ENCODE measurements at regions not wholly inside any gene's neighbourhood (a gene's known extent, or its start where the extent isn't known, plus 50 kb on each side); places are given as distances from the start of the nearest gene placed in this dataset.
"Not testable (repeated sequence)": the region's sequence is repeated elsewhere in the genome, so short reads cannot be mapped to it uniquely, and the experiment has no call there.

DNA sequence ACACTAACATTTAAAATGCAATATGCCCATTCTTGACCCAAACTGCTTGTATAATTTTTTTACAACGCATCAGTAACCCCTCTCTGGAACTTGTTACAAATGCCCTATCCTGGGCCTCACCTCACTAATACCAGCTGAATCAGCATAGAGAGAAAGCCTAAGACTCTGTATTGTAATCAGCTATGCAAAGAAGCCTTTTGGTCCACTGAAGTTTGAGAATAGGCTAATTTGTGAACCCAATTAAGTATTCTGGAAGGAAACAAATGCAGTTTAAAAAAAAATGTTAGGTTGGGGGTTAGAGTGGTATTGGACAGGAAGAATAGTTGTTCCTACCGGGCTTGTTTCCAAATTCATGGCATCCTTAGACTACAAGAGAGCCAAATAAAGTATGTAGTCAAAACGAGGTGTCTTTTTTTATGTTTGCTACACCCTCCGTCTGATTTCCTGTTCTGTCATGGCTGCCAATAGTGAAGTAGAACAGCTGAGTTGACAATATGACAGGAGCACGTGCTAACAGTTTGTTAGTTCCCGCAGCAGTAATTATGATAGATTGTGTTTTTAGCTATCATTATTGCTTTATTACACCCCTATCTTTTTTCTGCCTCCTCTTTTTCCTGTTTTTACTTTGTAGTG is 1048.7 kb upstream of the NUDT12 start:
- no peak overlapping the region for H3K4me3 ChIP-seq (ENCODE audit: low read depth, low read length)

DNA sequence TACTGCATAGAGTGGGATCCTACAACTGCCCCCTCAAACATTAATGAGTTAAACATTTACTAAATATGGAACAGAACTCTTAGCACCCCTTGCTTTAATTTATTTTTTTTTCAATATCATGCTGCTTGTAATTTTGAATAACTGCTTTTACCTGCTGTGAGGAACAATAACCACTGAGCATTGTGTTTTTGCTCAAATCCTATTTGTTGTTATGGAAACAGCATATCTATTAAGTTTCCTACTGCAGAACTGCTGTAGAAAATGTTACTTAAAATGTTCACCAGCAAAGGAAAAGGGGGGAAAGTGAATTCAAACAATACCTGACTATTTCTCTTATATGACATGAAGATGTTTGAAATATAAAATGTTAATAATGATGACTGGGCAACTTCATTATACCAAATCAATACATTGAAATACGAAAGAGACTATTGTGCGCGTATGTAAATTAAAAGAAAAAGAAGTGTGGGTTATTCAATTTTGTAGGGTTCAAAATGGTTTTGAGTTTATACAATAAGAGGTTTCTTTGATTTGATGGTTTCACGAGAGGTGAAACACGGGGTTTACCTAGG is 1043.8 kb upstream of the NUDT12 start:
- no peak overlapping the region for H3K4me3 ChIP-seq (ENCODE audit: low read depth, low read length)

DNA sequence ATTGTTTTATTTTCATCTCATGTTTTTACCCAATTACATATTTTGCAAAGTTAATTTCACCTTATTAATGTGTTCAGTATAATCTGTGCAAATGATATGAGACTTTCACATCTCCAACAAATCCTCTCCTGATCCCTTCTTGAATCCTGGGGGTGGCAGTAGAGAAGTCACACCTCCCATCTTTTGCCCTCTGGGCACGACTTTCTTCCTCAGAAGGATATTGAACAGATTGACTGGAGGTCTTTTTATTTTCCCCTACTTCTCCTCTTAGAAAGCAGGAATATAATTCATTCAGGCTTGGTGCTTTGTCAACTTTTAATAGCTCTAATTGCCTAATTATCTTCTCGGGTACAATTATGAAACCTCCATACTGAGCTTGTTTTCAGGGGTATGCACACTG is 1037.1 kb upstream of the NUDT12 start:
- no peak overlapping the region for H3K4me3 ChIP-seq (ENCODE audit: low read depth, low read length)

DNA sequence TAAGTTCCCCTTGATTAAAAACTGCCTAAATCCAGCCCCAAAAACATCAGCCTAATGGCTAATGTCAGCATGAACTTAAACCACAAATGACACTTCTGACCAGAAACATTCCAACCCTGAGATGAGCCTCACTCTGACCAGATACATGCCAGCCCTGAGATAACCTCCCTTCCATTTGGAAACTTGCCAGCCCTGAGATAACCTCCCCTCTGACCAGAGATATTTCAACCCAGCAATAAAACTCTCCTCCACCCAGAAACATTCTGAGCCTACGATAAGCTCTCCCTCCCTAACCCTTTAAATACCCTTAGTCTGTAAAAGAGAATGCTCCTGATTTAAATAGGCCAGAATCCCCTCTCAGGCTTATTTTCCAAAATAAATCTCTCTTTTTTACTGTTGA is 1035.7 kb upstream of the NUDT12 start:
- H3K4me3 ChIP-seq (ENCODE audit: low read depth, low read length), result no peak overlapping the region

DNA sequence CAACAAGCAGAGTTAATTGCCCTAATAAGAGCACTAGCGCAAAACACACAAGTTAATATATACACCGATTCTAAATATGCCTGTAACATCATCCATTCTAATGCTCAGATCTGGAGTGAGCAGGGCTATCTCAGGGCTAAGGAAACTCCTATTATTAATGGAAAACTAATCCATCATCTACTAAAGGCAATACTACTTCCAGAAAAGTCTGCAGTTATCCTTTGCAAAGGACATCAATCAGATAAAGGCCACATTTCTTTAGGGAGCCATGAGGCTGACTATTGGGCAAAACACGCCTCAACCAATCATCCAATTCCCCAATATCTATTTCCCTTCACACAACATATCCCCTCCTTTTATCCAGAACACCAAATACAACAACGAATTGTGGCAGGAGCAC is 1032.3 kb upstream of the NUDT12 start:
- H3K4me3 ChIP-seq (ENCODE audit: low read depth, low read length), result no peak overlapping the region

DNA sequence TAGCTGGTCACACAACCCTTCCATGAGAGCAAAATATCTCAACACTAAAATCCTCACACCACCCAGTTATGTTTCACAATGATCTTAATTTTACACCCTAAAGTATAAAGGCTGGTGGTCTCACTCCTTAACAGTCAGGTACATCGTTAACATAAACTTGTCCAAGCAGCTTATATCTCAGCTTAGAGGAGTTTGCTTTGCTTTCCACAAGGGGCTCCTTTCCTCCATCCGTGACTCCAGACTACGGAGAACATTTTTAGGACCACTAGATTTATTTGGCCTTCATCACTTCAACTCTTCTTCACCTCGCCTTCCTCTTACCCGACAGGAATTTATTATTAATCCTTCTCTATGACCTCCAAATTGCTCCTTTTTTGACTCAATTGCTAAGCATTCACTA is 1014.1 kb upstream of the NUDT12 start:
- no peak overlapping the region for H3K4me3 ChIP-seq (ENCODE audit: low read depth, low read length)

DNA sequence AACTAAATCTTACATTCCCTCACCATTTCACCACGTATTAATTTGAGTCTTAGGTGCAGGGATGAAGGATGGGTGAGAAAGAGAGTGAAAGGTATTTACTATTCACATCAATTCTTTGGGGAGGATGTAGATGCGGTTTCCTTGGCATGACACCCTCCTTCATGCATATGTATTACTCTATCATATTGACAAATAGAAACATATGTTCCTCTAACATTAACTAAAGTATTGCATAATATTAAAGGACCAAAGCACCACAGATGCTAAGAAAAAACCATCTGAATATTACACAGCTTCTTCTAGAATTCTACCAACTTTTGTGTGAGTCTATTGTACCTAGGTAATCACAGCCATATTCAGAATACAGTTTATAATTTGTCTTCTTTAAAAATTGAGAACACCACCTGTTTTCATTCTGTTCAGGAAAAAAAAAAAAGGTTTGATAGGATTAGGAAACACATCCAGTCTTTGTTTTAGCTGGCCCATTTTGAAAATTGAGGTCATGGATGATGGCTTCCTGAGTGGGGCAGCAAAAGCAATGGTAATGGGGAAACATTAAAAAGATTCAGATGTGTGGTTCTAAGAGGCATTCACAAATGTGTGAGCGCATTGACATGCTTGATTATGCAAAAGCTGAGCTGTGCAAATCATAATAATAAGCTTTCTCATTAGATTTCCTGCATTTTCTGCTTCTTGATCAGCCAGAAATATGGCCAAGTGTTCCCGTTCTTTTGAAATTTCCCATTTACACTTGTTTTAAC is 1011.5 kb upstream of the NUDT12 start:
- no peak overlapping the region for H3K4me3 ChIP-seq (ENCODE audit: low read depth, low read length)

DNA sequence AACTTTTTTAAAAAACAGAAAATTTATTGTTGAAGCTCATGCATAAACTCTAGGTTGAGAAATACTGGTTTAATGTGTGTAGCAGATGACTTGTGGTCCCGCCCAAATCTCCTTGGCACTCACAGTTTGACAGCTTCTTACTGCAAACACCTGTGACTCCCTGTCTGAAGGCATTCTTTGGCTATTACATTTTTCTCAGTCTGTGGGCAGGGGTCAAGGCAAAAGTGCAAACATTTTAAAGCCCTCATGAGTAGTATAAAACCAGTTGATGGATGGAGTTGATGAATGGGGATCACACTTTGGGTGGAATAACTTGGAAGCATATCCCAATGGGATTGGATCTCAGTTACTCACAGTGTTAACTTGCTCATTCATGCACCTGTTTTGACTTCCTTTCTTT is 1007.0 kb upstream of the NUDT12 start:
- no peak overlapping the region for H3K4me3 ChIP-seq (ENCODE audit: low read depth, low read length)

DNA sequence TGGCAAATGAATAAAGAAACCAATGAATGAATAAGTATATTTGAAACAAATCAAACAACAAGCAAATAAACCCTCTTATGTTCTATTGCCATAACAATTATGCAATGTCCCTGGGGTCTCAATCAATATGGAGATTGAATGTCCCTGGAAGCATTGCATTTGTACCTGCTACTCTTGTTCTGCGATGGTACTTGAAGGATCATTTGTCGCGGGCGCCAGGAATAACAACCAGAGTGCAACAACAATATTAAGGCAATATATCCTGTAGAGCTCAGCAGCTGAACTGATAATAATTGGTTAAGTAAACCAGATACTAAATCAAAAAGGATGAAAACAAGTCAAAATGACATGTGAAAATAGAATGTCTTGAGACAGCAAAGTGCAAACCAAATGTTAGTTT is 1001.9 kb upstream of the NUDT12 start:
- no peak overlapping the region for H3K4me3 ChIP-seq (ENCODE audit: low read depth, low read length)

DNA sequence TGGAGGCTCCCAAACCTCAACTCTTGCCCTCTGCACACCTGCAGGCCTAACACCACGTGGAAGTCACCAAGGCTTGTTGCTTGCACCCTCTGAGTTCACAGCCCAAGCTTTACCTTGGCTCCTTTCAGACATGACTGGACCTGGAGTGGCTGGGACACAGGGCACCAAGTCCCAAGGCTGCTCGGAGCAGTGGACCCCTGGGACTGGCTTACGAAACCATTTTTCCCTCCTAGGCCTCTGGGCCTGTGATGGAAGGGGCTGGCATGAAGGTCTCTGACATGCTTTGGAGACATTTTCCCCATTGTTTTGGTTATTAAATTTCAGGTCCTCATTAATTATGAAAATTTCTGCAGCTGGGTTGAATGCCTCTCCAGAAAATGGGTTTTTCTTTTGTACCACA is 994.4 kb upstream of the NUDT12 start:
- no peak overlapping the region for H3K4me3 ChIP-seq (ENCODE audit: low read depth, low read length)

DNA sequence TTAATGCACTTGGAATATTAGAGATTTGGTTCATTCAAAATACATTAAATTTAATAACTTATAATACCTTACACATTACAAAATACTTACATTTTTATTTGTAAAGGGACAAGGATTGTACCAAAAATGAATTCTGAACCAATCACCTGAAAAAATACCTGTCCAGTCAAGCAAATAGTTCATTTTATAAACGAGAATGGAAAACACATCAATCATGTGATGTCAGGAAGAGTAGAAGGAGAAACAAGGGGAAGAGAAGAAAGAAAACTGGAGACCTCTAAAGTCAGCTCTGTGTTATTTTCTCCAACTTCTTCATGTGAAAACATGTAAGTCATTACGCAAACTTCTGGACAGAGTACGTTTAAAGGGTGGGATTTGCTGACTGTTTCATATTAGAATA is 989.0 kb upstream of the NUDT12 start:
- H3K4me3 ChIP-seq (ENCODE audit: low read depth, low read length), result no peak overlapping the region

DNA sequence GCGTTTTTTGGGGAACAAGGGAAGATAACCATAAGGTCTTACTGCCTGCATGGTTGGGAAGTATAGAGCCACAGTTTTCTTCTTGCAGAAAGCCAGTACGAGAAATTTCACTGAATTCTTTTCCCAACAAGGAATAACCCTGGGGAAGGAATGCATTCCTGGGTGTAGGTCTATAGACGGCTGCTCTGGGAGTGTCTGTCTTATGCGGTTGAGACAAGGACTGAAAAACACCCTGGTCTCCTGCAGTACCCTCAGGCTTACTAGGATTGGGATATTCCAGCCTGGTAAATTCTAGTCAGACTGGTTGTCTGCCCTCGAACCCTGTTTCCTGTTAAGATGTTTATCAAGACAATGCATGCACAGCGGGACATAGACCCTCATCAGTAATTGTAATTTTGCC is 984.3 kb upstream of the NUDT12 start:
- not testable (repeated sequence) for H3K4me3 ChIP-seq (ENCODE audit: low read depth, low read length)

DNA sequence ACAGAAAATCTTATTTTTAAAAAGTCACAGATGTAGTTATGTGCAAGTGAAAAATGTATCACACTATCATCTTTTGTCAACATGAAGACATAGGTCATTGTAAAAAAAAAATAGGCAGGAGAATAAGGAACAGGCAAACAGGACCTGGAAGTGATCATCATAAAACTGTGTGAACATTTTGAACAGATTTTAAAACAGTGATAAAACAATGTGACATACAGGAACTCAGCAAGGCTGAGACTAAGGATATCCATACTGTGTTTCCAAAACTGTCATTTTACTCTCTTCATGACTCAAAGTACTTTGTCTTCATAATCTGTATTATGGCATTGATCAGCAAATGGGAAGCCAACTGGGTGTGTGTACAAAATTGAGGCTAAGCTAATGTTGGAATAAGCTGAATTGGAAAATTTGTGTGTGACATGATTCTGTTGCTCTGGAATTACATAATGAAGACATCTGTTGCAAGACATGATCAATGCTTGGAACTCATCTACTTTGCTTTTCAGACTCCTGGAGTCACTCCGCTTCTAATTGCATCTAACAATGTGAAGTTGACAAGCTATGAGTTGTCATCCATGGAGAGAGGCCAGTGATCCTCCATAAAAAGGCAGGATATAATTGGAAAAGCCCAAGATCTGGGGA is 978.7 kb upstream of the NUDT12 start:
- H3K4me3 ChIP-seq (ENCODE audit: low read depth, low read length), result no peak overlapping the region

DNA sequence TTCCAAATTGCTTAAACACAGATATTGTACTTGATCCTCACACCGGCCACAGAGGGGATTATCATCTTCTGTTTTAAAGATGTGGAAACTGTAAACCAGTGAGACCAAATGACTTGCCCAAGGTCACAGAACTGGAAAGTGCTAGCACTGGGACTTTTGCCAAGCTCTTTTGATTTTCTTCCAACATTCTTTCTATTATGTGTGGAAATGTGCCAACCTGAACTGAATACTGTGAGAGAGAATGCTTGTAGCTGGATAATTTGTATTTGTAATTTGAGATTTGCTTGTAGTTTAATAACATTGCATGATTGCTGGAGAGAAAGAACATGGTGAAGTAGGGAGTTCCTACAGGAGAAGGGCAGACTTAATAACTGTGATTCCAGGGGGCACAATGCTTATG is 977.9 kb upstream of the NUDT12 start:
- H3K4me3 ChIP-seq (ENCODE audit: low read depth, low read length), result no peak overlapping the region

DNA sequence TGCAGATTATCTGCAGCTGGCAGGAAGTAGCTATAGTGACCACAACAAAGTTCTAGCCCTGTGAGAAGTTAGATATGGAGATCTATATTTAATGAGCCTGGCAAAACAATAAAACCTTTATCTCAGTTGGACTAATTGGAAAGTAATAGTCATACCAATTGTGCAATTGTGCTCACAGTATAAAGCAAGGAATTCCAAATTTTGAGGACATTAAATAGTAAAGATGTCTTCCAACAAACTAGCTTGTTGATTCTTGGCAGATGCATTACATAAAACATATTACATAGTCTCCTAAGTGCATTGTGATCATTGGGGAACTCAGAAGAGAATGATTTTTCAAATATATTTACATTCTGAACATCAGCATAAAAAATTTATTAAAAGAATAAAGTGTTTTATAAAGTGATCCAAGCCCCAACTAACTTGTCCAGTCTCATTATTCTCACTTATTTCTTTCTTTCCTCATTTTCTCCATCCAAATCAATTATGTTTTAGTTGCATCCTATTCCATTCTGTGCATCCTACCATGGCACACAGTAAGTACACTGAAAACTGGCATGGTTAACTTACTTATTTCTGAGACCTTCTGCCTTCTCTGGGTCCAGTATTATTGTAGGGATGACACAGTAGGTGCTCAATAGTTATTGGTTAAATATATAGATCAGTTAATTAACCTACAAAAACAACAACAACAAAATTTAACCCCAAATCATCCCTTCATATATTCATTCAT is 977.2 kb upstream of the NUDT12 start:
- no peak overlapping the region for H3K4me3 ChIP-seq (ENCODE audit: low read depth, low read length)

DNA sequence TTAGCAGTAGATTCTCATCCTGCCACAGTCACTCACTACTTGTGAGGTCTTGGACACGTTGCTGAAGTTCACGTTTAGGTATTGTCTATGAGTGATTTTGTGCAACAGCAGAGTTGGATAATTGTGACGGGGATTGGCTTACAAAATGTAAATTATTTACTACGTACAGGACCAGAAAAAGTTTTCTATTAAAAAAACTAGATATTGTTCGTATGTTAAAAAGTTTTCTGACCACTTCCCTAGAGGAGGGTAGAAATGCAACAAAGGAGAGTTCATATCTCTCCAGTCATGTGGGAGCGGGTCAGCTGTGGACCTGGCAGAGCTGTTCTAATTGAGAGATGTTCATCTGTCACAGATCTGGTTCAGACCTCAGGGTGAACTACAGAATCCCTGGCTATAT is 976.1 kb upstream of the NUDT12 start:
- no peak overlapping the region for H3K4me3 ChIP-seq (ENCODE audit: low read depth, low read length)

DNA sequence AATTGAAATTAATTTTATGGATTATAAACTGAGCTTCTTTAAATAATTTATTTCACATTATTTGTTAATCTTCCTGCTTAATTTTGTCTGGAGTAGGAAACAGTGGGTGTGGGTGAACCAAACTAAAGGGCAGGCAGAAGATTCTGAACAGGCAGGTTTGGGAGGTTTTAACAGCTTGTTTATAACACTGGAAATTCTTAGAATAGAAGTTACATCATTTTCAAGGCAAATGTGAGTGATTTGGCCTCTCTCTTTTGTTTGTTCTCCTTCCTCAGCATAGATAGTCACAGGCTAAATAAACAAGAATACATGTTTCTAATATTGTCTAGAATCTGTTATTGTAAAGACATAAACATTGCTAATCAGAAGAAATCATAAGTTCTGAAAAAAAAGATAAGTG is 970.9 kb upstream of the NUDT12 start:
- no peak overlapping the region for H3K4me3 ChIP-seq (ENCODE audit: low read depth, low read length)

DNA sequence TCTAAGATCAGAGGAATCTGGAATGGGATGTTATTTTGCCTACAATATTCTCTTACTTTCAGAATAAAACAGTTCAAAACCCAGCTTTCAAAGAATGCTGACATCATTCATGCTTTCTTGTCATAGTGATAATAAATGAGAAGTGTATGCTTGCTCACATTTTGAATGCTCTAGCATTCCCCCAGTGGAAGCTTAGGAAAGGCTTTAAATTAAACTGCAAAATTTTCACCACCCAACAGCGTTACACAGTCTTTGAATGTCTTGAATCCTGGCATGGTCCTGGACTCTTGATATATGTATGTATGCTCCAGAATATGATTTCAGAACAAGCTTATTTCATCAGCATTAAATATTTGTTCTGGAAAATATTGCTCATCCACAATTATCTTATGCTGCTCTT is 964.3 kb upstream of the NUDT12 start:
- no peak overlapping the region for H3K4me3 ChIP-seq (ENCODE audit: low read depth, low read length)

DNA sequence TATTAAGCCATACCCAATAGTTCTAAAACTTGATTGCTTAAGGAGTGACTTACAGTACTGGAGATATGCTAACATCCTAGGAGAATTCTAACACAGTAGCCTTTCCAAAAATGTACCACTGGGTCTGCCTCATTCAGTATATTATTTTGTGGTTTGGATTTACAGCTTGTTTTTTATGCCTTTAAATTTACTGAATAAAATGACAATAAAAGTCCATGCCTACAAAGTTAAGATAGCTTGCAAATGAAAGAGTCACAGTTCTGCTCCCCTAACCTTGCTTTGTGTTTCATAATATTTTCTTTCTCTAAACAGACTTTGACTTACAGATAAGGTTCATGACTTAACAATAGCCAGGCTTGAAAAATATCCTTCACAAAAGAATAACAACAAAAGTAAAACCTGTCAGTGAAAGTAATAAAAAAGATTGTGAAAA is 951.1 kb upstream of the NUDT12 start:
- H3K4me3 ChIP-seq (ENCODE audit: low read depth, low read length), result no peak overlapping the region

DNA sequence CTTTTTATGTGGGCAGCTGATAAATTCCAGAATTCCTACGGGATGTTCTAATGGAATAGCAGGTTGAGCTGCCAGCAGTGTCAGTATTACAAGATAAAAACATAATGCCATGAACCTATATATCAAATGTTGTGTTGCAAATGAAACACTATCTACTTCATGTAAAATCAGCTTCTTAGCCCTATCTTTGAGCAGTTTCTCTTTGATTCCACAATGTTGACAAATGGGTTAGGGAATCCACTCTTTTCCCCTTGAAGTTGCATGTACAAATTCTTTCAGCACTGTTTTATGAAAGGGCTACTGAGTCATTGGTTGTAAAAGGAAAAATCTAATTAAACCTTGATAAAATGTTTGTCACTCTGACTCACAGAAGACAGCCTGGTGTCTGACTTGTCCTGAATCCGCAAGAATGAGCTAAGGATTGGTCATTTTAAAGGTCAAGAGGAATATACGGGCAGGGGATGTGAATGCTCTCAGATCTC is 950.6 kb upstream of the NUDT12 start:
- H3K4me3 ChIP-seq (ENCODE audit: low read depth, low read length), result no peak overlapping the region
